A549 (cell line): ENCODE measurements at regions not wholly inside any gene's neighbourhood (a gene's known extent, or its start where the extent isn't known, plus 50 kb on each side); places are given as distances from the start of the nearest gene placed in this dataset.

Experiments
- CTCF ChIP-seq: fragments of >200 bp; sonication (Bioruptor Twin); formaldehyde crosslinking; IDR thresholded peaks from 3 replicates; pipeline ENCODE4 v1.5.1; 2016
- E2F6 ChIP-seq: IDR thresholded peaks from 2 replicates; pipeline ENCODE4 v1.6.1; 2012; ENCODE audit warnings: low read depth, borderline replicate concordance
- EP300 ChIP-seq, 2 experiments: fragments of >200 bp; sonication (Bioruptor Twin); formaldehyde crosslinking; IDR thresholded peaks; 2 replicates in 1 of 2; 3 replicates in 1 of 2; pipeline ENCODE4 v1.6.1; 2016 to 2017
- POLR2A ChIP-seq: IDR thresholded peaks from 2 replicates; pipeline ENCODE4 v1.6.1; 2012; ENCODE audit warnings: mild to moderate bottlenecking, low read length
- USF2 ChIP-seq: fragments of 450-650 bp; IDR thresholded peaks from 2 replicates; pipeline ENCODE4 v1.6.1; 2014; ENCODE audit warnings: antibody characterized with exemption

- TF ChIP-seq CTCF (no peak), E2F6 (no peak), USF2 (no peak), EP300 (IDR thresholded peaks at IDR 0.05) (no peak), POLR2A (no peak)
Observed at GRCh38 chr15:96565266-96565665, 234.8 kb downstream of the NR2F2 start.
